Stimulated activated naive CD8-positive, alpha-beta T cell treated with anti-CD3 and anti-CD28 coated beads, Interleukin-15, Interleukin-2, amounts not matched to agents 100 ng/mL and 50 ng/mL, for 24 hours (primary cell): ENCODE measurements at regions not wholly inside any gene's neighbourhood (a gene's known extent, or its start where the extent isn't known, plus 50 kb on each side); places are given as distances from the start of the nearest gene placed in this dataset.

Source experiments
- H3K27ac Mint-ChIP-seq: one replicate; pipeline ENCODE4 v1.8.0; 2021; ENCODE audit warnings: mild to moderate bottlenecking, mixed read lengths
- H3K27me3 Mint-ChIP-seq: one replicate; pipeline ENCODE4 v1.8.0; 2021; ENCODE audit warnings: mixed read lengths
- H3K36me3 Mint-ChIP-seq: one replicate; pipeline ENCODE4 v1.8.0; 2021; ENCODE audit warnings: low read depth, mixed read lengths
- H3K4me1 Mint-ChIP-seq: one replicate; pipeline ENCODE4 v1.8.0; 2021; ENCODE audit warnings: low read depth, mixed read lengths
- H3K4me3 Mint-ChIP-seq: one replicate; pipeline ENCODE4 v1.8.0; 2021; ENCODE audit warnings: mild to moderate bottlenecking, mixed read lengths
- H3K9me3 Mint-ChIP-seq: one replicate; pipeline ENCODE4 v1.8.0; 2021; ENCODE audit warnings: mixed read lengths

DNA sequence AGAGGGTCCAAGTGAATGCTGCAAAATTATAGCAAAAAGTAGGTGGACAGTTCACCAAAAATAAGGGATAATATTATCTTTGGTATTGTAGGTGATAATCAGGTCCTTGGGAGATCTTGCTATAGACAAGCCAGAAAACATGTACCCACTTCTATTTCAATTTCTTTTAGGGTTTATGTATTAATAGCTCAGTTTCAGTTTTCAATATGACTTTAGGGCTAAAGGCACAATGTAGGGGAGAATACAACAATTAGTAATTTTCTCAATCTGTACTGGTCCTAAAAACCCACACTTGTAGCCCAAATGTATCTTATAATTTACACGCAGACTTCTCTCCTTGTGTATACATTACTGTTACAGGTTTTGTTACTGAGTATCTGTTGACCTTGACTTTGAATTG, 307.0 kb upstream of the ID4 start:
- H3K27ac Mint-ChIP-seq, result no peak overlapping the region
- H3K4me3 Mint-ChIP-seq, result no peak overlapping the region

DNA sequence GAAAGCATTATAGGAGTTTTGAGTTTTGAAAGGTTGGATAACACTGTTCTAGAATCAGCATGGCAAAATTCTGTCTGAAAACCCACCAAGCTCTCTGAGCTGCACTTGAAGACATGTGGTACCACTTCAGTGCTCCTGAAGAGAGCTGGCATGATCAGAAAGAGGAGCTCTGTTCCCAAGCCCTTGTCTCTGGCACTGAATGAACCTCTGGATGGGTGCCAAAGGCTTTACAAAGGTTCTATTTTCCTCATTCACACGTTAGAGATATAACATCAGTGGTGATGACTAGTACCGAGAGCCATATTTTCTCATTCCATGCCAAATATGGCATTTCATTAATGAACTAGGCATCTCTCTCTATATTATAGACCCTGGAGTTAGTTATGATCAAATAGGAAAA, 301.8 kb upstream of the ID4 start:
- Mint-ChIP-seq H3K27ac (no peak overlapping the region), H3K27me3 (no peaks in the 10 kb centered on the region), H3K4me3 (no peak overlapping the region), H3K36me3 (no peaks in the 10 kb centered on the region), H3K4me1 (no peaks in the 10 kb centered on the region), H3K9me3 (peaks cover 9% of the 10 kb centered on the region)

More for the DNA sequence above, 307.0 kb upstream of the ID4 start:
- no peaks in the 10 kb centered on the region for H3K4me1 Mint-ChIP-seq
- H3K36me3 Mint-ChIP-seq, result no peaks in the 10 kb centered on the region
- no peaks in the 10 kb centered on the region for H3K27me3 Mint-ChIP-seq
- H3K9me3 Mint-ChIP-seq, result no peaks in the 10 kb centered on the region

DNA sequence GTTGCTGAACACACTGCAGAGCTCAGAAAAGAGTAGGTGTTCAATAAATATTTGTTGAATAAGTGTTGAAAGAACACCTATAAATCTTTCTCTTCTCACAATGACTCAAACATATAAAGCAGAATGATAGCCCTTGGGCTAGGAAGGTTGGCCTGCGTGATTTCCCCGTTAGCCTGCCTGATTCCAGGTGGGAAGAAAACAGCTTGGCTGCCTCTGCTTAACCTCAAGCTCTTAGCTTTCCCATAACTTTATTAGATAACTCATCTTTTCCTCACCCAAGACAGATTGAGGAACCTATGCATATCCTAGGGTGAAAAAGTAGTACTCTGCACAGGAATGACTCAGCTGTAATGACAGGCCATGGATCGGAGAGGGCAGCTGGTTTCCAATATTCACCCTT, 300.3 kb upstream of the ID4 start:
- Mint-ChIP-seq H3K4me1 (no peaks in the 10 kb centered on the region), H3K27me3 (no peaks in the 10 kb centered on the region), H3K9me3 (peaks cover 12% of the 10 kb centered on the region), H3K4me3 (no peak overlapping the region), H3K27ac (no peak overlapping the region), H3K36me3 (no peaks in the 10 kb centered on the region)

DNA sequence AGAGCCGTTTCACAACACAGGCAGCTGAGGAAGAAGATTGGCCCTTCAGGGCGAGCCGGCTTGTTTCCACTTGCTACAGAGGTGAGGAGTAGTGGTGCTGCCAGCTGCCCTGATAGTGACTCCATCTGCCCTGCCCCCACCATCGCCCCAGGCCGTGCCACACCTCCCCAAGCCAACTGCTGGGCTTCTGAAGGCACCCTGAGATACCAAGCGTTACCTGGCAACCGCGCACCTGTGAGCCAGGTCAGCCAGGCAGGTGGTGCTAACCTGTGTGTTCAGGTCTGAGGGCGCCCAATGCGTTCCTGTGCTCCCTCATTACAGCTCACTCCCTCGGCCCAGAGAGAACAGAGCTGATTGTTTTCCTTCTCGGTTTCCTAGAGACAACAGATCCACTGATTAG, 299.1 kb upstream of the ID4 start:
- Mint-ChIP-seq H3K27ac (no peak overlapping the region), H3K9me3 (peaks cover 12% of the 10 kb centered on the region), H3K4me3 (no peak overlapping the region), H3K36me3 (no peaks in the 10 kb centered on the region), H3K4me1 (no peaks in the 10 kb centered on the region), H3K27me3 (no peaks in the 10 kb centered on the region)

DNA sequence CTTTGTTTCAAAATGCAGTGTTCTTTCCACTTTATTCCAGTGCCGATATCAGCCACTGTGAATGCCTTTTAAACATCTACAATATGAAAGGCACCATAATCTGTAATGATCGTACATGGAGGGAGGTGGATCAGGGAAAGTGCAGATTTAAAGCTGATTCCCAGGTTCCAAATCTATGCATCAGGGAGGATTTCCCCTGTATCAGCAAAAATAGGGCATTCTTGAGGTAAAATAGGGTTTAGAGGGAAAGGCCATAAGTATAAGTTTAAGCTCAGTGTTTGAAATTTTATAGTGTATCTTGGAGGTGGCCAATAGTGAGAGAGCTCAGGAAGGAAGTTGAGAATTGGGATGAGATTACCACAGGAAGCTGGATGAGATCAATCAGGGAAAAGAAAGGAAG, 289.7 kb upstream of the ID4 start:
- Mint-ChIP-seq H3K27ac (no peak overlapping the region), H3K4me1 (no peaks in the 10 kb centered on the region), H3K36me3 (no peaks in the 10 kb centered on the region), H3K27me3 (no peaks in the 10 kb centered on the region), H3K4me3 (no peak overlapping the region), H3K9me3 (peaks cover 4% of the 10 kb centered on the region)

DNA sequence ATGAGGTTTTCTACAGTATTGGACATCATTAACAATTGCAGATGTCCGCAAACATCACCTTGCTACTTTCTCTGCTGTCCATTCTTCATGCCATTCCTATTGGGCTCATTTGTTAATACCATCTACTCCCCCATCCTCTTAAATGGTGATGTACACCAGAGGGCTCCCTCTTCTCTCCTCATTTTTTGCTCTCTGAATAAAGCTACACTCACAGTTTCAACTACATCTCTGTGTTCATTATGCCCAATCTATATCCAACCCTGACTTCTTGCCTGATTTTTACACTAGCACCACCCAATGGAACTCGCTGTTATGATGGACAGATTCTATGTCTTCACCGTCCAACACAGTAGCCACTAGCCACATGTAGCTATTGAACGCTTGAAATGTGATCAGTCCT, 288.1 kb upstream of the ID4 start:
- no peaks in the 10 kb centered on the region for H3K36me3 Mint-ChIP-seq
- H3K4me3 Mint-ChIP-seq, result no peak overlapping the region
- H3K4me1 Mint-ChIP-seq, result no peaks in the 10 kb centered on the region
- peaks cover 4% of the 10 kb centered on the region for H3K9me3 Mint-ChIP-seq
- no peaks in the 10 kb centered on the region for H3K27me3 Mint-ChIP-seq
- no peak overlapping the region for H3K27ac Mint-ChIP-seq

DNA sequence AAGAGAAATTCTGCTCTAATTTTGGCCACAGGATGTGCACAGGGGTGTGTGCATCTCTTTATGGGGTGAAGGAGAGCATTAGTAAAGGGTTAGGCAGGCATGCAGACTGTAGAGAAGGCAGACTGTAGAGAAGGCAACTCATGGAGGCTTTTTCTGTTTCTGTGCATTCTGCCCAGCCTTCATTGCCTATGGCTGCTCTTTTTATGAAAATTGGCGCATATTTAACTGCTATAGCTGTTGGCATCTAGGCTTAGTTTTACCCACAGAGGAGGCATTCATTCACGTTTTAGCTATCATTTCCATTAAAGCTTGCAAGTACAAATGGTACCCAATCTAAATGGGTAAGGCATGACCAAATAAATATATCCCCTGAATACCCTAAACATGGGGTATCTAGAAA, 286.8 kb upstream of the ID4 start:
- H3K27me3 Mint-ChIP-seq, result no peaks in the 10 kb centered on the region
- no peak overlapping the region for H3K4me3 Mint-ChIP-seq
- no peaks in the 10 kb centered on the region for H3K36me3 Mint-ChIP-seq
- H3K4me1 Mint-ChIP-seq, result no peaks in the 10 kb centered on the region
- peaks cover 4% of the 10 kb centered on the region for H3K9me3 Mint-ChIP-seq
- no peak overlapping the region for H3K27ac Mint-ChIP-seq

DNA sequence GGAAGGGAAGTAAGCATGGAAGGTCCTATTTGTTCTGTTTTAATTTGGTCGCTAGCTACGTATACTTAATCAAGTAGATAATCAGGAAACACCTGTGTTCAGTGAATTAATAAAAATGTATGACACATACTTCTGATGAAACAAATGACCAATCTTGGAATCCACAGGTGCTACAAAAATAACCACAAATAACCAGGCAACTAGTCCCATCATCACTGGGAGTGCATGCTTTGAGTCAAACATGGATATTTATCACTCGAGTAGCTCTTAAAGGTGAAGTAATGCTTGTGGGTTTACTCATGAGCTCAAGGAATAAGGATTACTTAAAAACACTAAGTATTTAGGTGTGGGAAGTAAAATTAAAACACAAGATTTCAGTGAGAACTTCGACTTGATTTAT, 285.6 kb upstream of the ID4 start:
- no peaks in the 10 kb centered on the region for H3K27me3 Mint-ChIP-seq
- H3K9me3 Mint-ChIP-seq, result peaks cover 8% of the 10 kb centered on the region
- H3K36me3 Mint-ChIP-seq, result no peaks in the 10 kb centered on the region
- no peaks in the 10 kb centered on the region for H3K4me1 Mint-ChIP-seq
- H3K4me3 Mint-ChIP-seq, result no peak overlapping the region
- H3K27ac Mint-ChIP-seq, result no peak overlapping the region

DNA sequence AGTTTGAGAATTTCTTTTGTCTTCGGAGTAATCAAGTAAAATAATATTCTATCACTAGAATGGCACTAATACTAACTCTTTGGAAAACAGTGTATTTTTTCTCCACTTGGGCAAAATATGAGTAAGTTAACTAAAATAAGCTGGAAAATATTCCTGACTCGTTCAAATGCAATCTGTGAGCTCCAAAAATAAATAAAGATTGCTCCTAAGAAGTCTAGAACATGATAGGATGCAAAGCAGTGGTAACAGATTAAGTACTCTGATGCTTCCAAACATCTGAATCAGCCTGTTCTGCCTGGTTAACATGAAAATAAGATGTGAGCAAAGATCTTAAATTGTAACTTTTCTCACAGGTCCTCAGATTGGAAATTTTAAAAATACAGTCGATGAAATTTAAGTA, 285.1 kb upstream of the ID4 start:
- Mint-ChIP-seq H3K4me3 (no peak overlapping the region), H3K27ac (no peak overlapping the region), H3K9me3 (peaks cover 8% of the 10 kb centered on the region), H3K4me1 (no peaks in the 10 kb centered on the region), H3K27me3 (no peaks in the 10 kb centered on the region), H3K36me3 (no peaks in the 10 kb centered on the region)

DNA sequence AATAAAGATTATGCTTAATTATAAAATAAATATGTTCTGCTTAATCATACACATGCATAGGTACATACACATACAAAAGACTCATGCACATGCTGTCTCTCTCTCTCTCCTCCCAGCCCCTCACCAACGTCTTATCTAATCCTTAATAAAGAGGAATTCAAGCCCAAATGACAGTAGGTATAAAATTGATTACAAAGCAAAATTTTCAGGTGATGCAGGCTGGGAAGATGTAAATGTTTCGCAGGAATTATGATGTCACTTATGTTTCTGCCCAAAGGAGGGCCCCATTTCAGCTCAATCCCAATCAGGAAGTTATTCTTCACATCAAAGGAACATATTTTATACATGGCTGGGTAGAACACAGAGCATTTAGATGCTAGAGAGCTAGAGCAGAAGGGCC, 284.6 kb upstream of the ID4 start:
- H3K9me3 Mint-ChIP-seq, result peaks cover 8% of the 10 kb centered on the region
- H3K4me1 Mint-ChIP-seq, result no peaks in the 10 kb centered on the region
- H3K27ac Mint-ChIP-seq, result no peak overlapping the region
- no peaks in the 10 kb centered on the region for H3K36me3 Mint-ChIP-seq
- no peaks in the 10 kb centered on the region for H3K27me3 Mint-ChIP-seq
- no peak overlapping the region for H3K4me3 Mint-ChIP-seq

DNA sequence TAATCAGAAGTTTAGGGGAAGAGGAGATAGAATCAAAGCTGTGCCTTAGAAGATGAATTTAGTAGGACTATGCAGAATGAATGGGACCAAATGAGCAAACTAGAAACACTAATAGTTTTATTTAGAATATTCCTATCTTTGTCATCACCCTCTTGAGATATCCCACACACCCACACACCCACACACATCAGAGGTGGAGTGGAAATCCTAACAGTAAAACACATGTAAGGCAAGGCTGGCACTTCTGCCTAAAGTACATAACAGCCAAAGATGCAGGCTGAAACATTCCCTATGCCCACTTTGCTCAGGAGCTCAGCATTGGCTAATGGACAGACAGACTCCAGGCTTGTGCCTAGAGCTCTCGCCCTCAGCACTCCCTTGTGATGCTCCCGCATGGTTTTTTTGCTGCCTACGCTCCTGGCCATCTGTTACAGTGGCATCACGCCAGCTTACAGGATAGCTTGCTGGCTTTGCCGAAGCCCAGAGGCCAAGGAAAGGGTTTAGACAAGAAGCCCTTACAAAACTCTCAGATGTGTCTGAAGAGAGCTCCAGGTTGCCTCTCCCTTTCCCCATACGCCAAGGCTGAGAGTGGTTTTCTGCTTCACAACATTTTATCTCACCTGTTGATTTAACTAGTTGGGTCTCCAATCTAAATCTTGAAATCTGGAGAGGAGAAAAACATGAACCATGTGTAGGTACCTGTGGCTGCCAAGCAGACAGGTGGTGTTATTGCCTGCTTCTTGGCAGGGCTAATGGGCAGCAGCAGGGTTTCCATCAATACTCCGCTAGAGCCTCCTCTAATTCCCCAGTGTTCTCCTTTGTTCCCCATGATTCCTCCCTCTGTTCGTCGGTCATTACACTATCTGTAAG, 282.6 kb upstream of the ID4 start:
- Mint-ChIP-seq H3K36me3 (no peaks in the 10 kb centered on the region), H3K4me3 (no peak overlapping the region), H3K27me3 (no peaks in the 10 kb centered on the region)

DNA sequence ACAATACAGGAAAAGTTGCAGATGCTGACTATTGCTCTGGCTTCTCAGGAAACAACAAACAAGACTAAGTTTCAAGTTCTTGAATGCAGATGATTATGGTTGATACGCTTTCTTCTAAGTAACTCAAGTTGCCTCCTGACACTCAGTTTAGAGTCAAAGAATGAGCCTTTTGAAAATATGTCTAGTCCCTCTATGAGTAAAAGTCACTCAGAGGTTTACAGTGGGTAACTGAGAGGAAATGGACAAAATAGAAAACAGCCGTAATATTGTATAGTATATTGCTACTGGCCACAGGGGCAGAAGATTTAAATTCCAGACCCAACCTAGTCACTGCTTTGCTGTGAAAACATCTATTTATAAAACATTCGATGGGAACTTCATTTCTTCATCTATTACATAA, 280.0 kb upstream of the ID4 start:
- no peak overlapping the region for H3K27ac Mint-ChIP-seq
- no peaks in the 10 kb centered on the region for H3K27me3 Mint-ChIP-seq
- no peaks in the 10 kb centered on the region for H3K4me1 Mint-ChIP-seq
- H3K4me3 Mint-ChIP-seq, result no peak overlapping the region
- no peaks in the 10 kb centered on the region for H3K36me3 Mint-ChIP-seq
- peaks cover 8% of the 10 kb centered on the region for H3K9me3 Mint-ChIP-seq

More for the DNA sequence above, 282.6 kb upstream of the ID4 start:
- peaks cover 12% of the 10 kb centered on the region for H3K9me3 Mint-ChIP-seq
- H3K4me1 Mint-ChIP-seq, result no peaks in the 10 kb centered on the region
- H3K27ac Mint-ChIP-seq, result no peak overlapping the region

DNA sequence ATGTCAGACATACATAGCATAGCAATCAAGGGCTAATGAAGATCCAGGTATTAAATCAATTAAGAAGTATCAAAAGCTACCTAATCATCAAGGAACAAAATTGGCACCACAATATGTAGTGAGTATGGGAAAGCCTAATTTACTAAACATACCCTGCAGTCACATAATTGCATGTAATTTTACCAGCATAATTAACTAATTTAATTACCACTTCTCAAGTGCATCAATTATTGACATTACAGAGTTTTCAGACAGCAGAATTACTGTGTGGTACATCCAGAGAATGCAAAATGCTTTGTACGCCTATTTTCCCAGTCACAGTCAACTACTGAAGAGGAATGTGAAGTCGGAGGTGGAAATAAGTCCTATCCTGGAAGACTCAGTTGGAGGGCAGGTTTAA, 279.0 kb upstream of the ID4 start:
- Mint-ChIP-seq H3K27me3 (no peaks in the 10 kb centered on the region), H3K27ac (no peak overlapping the region), H3K4me1 (no peaks in the 10 kb centered on the region), H3K36me3 (no peaks in the 10 kb centered on the region), H3K9me3 (peaks cover 8% of the 10 kb centered on the region), H3K4me3 (no peak overlapping the region)

DNA sequence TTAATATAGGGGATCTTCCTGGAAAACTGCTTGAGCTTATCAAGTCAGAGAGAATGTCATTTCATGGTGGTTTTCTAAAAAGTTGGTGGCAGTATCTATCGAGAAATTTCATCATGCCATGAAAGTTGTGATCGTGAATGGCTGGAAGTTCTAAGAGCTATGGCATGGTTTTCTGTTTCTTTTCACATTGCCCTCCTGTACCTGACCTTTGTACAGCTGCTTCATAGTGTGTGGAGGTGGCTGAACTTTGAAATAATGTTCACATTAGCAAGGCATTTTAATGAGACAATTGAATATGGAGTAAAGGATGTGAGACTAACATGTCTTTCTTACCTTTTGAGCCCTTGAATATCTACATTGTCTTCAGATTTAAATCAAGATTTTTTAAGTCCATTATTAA, 278.2 kb upstream of the ID4 start:
- no peak overlapping the region for H3K27ac Mint-ChIP-seq
- no peak overlapping the region for H3K4me3 Mint-ChIP-seq
- no peaks in the 10 kb centered on the region for H3K36me3 Mint-ChIP-seq
- no peaks in the 10 kb centered on the region for H3K27me3 Mint-ChIP-seq
- peaks cover 8% of the 10 kb centered on the region for H3K9me3 Mint-ChIP-seq
- H3K4me1 Mint-ChIP-seq, result no peaks in the 10 kb centered on the region

DNA sequence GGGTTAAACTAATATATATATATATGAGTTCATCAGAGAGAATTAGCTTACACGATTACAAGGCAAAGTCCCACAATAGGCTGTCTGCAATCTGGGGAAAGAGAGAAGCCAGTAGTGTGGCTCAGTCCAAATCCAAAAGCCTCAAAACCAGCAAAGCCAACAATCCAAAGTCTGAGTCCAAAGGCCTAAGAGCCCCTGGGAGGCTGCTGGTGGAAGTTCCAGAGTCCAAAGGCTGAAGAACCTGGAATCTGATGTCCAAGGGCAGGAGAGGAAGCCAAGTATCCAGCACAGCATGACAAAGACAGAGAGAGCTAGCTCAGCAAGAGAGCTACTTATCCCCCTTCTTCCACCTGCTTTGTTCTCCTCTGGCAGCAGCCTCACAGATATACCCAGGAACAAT, 274.7 kb upstream of the ID4 start:
- H3K36me3 Mint-ChIP-seq, result no peaks in the 10 kb centered on the region
- no peak overlapping the region for H3K4me3 Mint-ChIP-seq
- H3K4me1 Mint-ChIP-seq, result no peaks in the 10 kb centered on the region
- peaks cover 9% of the 10 kb centered on the region for H3K9me3 Mint-ChIP-seq
- no peaks in the 10 kb centered on the region for H3K27me3 Mint-ChIP-seq
- no peak overlapping the region for H3K27ac Mint-ChIP-seq

DNA sequence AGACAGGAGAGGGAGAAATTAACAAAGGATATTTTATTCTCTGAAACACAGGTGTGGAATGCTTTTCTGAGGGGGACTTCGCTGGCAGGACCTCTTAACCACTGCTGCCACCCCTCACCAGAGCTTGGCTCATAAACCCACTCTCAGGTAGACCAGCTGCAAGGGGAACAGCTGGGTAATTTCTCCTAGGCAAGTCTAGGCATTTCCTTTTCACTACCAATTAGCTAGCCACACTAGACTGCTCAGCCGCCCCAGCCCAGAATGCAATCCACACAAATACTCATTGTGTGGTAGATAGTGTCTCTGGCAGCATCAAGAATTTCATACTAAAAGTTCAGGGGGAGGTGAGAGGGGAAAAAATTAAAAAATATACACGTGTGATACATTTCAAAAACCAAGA, 267.6 kb upstream of the ID4 start:
- Mint-ChIP-seq H3K27me3 (no peaks in the 10 kb centered on the region), H3K36me3 (no peaks in the 10 kb centered on the region), H3K9me3 (peaks cover 13% of the 10 kb centered on the region), H3K4me3 (no peak overlapping the region), H3K27ac (no peak overlapping the region), H3K4me1 (no peaks in the 10 kb centered on the region)
